ENCODE measurements at regions not wholly inside any gene's neighbourhood (a gene's known extent, or its start where the extent isn't known, plus 50 kb on each side); places are given as distances from the start of the nearest gene placed in this dataset.

GRCh38 chr7:145696071-145696470 lies 420.5 kb upstream of the CNTNAP2 start:
- no peak for TF ChIP-seq SMC3 (conservative IDR thresholded peaks at IDR 0.05; ENCODE audit: poor library complexity)
- no peak for TF ChIP-seq EP300 (conservative IDR thresholded peaks at IDR 0.05; ENCODE audit: poor library complexity, severe bottlenecking)
- no peak for TF ChIP-seq EZH2 (IDR thresholded peaks at IDR 0.05; ENCODE audit: borderline replicate concordance, insufficient read depth, low read length, poor library complexity, severe bottlenecking)
- TF ChIP-seq RAD21 (conservative IDR thresholded peaks at IDR 0.05), result no peak
- no peak for TF ChIP-seq TAF1 (IDR thresholded peaks at IDR 0.05; ENCODE audit: low read depth)
- TF ChIP-seq REST (IDR thresholded peaks at IDR 0.05; ENCODE audit: borderline replicate concordance), result no peak
- no peak for TF ChIP-seq MXI1 (conservative IDR thresholded peaks at IDR 0.05; ENCODE audit: poor library complexity, severe bottlenecking)
- TF ChIP-seq CTCF (IDR thresholded peaks at IDR 0.05; ENCODE audit: poor library complexity, severe bottlenecking), result no peak
- TF ChIP-seq POLR2AphosphoS5 (IDR thresholded peaks at IDR 0.05), result no peak
- Histone ChIP-seq H4K20me1 (ENCODE audit: insufficient read depth) (no peaks in the 10 kb centered on the region), H2AFZ (ENCODE audit: low read depth, low read length) (no peak overlapping the region), H3K79me2 (replicated peaks; ENCODE audit: insufficient read depth, low read length) (no peaks in the 10 kb centered on the region), H3K9me3 (ENCODE audit: low read length) (no peaks in the 10 kb centered on the region), H3F3A (ENCODE audit: insufficient read depth, low read length, poor library complexity, severe bottlenecking) (no peaks in the 10 kb centered on the region), H3K27me3 (ENCODE audit: insufficient read depth, low read depth, low read length) (no peaks in the 10 kb centered on the region), H3K27ac (ENCODE audit: low read length) (no peak overlapping the region), H3K9ac (ENCODE audit: low read length) (no peak overlapping the region), H3K9me2 (ENCODE audit: insufficient read depth, low read length) (no peaks in the 10 kb centered on the region), H3K36me3 (ENCODE audit: insufficient read depth, low read length) (no peaks in the 10 kb centered on the region), H3K4me3 (ENCODE audit: low read length) (no peak overlapping the region), H3K4me2 (ENCODE audit: low read length) (no peak overlapping the region)

DNA sequence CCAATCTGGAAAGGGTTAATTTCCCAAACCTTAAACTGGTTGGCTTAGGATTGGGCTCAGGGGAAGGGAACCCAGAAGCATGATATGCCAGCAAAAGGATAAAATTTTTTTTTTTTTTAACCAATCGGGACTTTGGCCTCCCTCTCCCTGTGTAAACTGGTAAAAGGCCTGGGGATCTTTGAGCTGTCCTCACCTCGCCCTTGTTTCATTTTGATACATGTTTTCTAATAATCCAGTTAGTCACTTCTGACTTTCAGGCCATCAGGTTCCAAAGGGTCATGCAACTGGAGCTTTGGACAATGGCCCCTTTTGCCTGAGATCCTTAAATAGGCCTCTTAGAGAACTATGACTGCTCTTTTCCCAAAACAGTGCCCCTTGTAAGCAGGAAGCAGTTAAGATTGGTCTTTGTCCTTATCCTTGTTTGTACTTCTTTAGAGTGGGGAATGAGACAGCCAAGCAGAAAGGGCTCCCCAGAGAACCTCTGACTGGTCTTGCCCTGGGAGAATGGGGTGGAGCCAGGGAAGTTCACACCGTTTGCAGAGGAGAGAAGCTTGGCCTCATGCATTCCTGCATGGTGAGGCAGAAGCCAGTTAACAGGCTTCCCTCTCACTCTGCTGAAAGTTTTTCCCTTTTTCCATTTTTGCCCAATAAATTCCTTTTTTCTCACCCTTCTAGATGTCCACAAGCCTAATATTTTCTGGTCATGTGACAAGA lies 424.2 kb upstream of the CNTNAP2 start:
- Histone ChIP-seq H3K4me2 (ENCODE audit: low read length) (no peak overlapping the region), H3K36me3 (ENCODE audit: insufficient read depth, low read length) (no peaks in the 10 kb centered on the region), H3K9me3 (ENCODE audit: low read length) (no peaks in the 10 kb centered on the region), H2AFZ (ENCODE audit: low read depth, low read length) (no peak overlapping the region), H3K4me3 (ENCODE audit: low read length) (no peak overlapping the region), H4K20me1 (ENCODE audit: insufficient read depth) (no peaks in the 10 kb centered on the region), H3K27me3 (ENCODE audit: insufficient read depth, low read depth, low read length) (no peaks in the 10 kb centered on the region), H3K79me2 (replicated peaks; ENCODE audit: insufficient read depth, low read length) (no peaks in the 10 kb centered on the region), H3K9ac (ENCODE audit: low read length) (no peak overlapping the region), H3F3A (ENCODE audit: insufficient read depth, low read length, poor library complexity, severe bottlenecking) (no peaks in the 10 kb centered on the region), H3K27ac (ENCODE audit: low read length) (no peak overlapping the region), H3K9me2 (ENCODE audit: insufficient read depth, low read length) (no peaks in the 10 kb centered on the region)
- no peak for TF ChIP-seq EZH2 (IDR thresholded peaks at IDR 0.05; ENCODE audit: borderline replicate concordance, insufficient read depth, low read length, poor library complexity, severe bottlenecking)
- no peak for TF ChIP-seq MXI1 (conservative IDR thresholded peaks at IDR 0.05; ENCODE audit: poor library complexity, severe bottlenecking)
- no peak for TF ChIP-seq RAD21 (conservative IDR thresholded peaks at IDR 0.05)
- TF ChIP-seq REST (IDR thresholded peaks at IDR 0.05; ENCODE audit: borderline replicate concordance), result no peak
- TF ChIP-seq SMC3 (conservative IDR thresholded peaks at IDR 0.05; ENCODE audit: poor library complexity), result no peak
- no peak for TF ChIP-seq POLR2AphosphoS5 (IDR thresholded peaks at IDR 0.05)
- no peak for TF ChIP-seq CTCF (IDR thresholded peaks at IDR 0.05; ENCODE audit: poor library complexity, severe bottlenecking)
- TF ChIP-seq EP300 (conservative IDR thresholded peaks at IDR 0.05; ENCODE audit: poor library complexity, severe bottlenecking), result no peak
- no peak for TF ChIP-seq TAF1 (IDR thresholded peaks at IDR 0.05; ENCODE audit: low read depth)

Measured in neural cell (in vitro differentiated cells).